Panc1 (cell line): ENCODE measurements at regions not wholly inside any gene's neighbourhood (a gene's known extent, or its start where the extent isn't known, plus 50 kb on each side); places are given as distances from the start of the nearest gene placed in this dataset.

ENCODE experiments used
- TCF7L2 ChIP-seq: IDR thresholded peaks from 2 replicates; pipeline ENCODE4 v1.6.1; 2011; ENCODE audit warnings: mild to moderate bottlenecking, low read depth, low read length, inconsistent platforms
- TF ChIP-seq, protein P1 (sequence below): fragments of 450-650 bp; IDR thresholded peaks from 2 replicates; pipeline ENCODE4 v1.5.1; 2017; ENCODE audit warnings: mild to moderate bottlenecking
- TF ChIP-seq, protein P2 (sequence below), 2 experiments: IDR thresholded peaks; 2 replicates each; pipeline ENCODE4 v1.6.1; 2011 to 2012; ENCODE audit warnings: low read depth in 2 of 2, control low read depth in 1 of 2, low read length in 1 of 2, mild to moderate bottlenecking in 1 of 2, moderate library complexity in 1 of 2; ENCODE audit not compliant: insufficient read depth in 1 of 2

- TF ChIP-seq, protein P1, sequence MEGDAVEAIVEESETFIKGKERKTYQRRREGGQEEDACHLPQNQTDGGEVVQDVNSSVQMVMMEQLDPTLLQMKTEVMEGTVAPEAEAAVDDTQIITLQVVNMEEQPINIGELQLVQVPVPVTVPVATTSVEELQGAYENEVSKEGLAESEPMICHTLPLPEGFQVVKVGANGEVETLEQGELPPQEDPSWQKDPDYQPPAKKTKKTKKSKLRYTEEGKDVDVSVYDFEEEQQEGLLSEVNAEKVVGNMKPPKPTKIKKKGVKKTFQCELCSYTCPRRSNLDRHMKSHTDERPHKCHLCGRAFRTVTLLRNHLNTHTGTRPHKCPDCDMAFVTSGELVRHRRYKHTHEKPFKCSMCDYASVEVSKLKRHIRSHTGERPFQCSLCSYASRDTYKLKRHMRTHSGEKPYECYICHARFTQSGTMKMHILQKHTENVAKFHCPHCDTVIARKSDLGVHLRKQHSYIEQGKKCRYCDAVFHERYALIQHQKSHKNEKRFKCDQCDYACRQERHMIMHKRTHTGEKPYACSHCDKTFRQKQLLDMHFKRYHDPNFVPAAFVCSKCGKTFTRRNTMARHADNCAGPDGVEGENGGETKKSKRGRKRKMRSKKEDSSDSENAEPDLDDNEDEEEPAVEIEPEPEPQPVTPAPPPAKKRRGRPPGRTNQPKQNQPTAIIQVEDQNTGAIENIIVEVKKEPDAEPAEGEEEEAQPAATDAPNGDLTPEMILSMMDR, result no peak
- TF ChIP-seq TCF7L2, result no peak
- TF ChIP-seq, protein P2, sequence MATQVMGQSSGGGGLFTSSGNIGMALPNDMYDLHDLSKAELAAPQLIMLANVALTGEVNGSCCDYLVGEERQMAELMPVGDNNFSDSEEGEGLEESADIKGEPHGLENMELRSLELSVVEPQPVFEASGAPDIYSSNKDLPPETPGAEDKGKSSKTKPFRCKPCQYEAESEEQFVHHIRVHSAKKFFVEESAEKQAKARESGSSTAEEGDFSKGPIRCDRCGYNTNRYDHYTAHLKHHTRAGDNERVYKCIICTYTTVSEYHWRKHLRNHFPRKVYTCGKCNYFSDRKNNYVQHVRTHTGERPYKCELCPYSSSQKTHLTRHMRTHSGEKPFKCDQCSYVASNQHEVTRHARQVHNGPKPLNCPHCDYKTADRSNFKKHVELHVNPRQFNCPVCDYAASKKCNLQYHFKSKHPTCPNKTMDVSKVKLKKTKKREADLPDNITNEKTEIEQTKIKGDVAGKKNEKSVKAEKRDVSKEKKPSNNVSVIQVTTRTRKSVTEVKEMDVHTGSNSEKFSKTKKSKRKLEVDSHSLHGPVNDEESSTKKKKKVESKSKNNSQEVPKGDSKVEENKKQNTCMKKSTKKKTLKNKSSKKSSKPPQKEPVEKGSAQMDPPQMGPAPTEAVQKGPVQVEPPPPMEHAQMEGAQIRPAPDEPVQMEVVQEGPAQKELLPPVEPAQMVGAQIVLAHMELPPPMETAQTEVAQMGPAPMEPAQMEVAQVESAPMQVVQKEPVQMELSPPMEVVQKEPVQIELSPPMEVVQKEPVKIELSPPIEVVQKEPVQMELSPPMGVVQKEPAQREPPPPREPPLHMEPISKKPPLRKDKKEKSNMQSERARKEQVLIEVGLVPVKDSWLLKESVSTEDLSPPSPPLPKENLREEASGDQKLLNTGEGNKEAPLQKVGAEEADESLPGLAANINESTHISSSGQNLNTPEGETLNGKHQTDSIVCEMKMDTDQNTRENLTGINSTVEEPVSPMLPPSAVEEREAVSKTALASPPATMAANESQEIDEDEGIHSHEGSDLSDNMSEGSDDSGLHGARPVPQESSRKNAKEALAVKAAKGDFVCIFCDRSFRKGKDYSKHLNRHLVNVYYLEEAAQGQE (IDR thresholded peaks at IDR 0.05; ENCODE audit: insufficient read depth in 1 of 2, low read depth in 2 of 2, low read length in 1 of 2), result no peak
These were observed 255.2 kb downstream of the BUB3 start for GRCh38 chr10:123409426-123409825.
